OCI-LY3 (cell line): ENCODE measurements at regions not wholly inside any gene's neighbourhood (a gene's known extent, or its start where the extent isn't known, plus 50 kb on each side); places are given as distances from the start of the nearest gene placed in this dataset.

Experiments used
- EZH2phosphoT487 ChIP-seq: fragments of 200-600 bp; shearing (Covaris generic); IDR thresholded peaks from 2 replicates; pipeline ENCODE4 v1.6.1; 2018; ENCODE audit warnings: antibody characterized with exemption, mixed run types, low read depth
- TF ChIP-seq, protein P1 (sequence below): fragments of 200-600, 300-600 bp; sonication (generic); IDR thresholded peaks from 2 replicates; pipeline ENCODE4 v1.5.1; 2014; ENCODE audit warnings: antibody characterized with exemption, low read length, low read depth

DNA sequence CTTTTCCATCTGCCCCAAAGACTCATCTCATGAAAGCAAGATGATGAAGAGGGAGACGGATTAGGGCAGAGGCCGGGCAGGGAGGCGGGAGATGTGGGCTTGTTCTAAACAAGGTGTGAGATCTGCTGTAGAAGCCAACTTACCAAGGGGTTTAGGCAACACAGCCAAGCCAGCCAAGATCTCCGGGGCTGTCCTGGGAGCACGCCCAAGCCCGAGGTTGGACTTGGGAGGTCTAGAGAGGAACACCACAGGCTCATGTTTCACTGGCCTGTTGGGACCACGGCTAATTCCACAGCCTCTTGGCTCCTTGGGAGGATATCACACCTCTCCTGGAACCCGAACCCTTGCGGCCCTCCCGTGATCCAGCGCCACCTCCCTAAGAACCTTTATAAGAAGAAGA, 171.4 kb downstream of the CRLF2 start:
- TF ChIP-seq, protein P1, sequence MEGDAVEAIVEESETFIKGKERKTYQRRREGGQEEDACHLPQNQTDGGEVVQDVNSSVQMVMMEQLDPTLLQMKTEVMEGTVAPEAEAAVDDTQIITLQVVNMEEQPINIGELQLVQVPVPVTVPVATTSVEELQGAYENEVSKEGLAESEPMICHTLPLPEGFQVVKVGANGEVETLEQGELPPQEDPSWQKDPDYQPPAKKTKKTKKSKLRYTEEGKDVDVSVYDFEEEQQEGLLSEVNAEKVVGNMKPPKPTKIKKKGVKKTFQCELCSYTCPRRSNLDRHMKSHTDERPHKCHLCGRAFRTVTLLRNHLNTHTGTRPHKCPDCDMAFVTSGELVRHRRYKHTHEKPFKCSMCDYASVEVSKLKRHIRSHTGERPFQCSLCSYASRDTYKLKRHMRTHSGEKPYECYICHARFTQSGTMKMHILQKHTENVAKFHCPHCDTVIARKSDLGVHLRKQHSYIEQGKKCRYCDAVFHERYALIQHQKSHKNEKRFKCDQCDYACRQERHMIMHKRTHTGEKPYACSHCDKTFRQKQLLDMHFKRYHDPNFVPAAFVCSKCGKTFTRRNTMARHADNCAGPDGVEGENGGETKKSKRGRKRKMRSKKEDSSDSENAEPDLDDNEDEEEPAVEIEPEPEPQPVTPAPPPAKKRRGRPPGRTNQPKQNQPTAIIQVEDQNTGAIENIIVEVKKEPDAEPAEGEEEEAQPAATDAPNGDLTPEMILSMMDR = no peak
- TF ChIP-seq EZH2phosphoT487 = no peak
